ENCODE measurements at regions not wholly inside any gene's neighbourhood (a gene's known extent, or its start where the extent isn't known, plus 50 kb on each side); places are given as distances from the start of the nearest gene placed in this dataset.
"Not testable (repeated sequence)": the region's sequence is repeated elsewhere in the genome, so short reads cannot be mapped to it uniquely, and the experiment has no call there.

GRCh38 chr15:53193149-53193548 is 403.0 kb upstream of the ONECUT1 start:
- Histone ChIP-seq H3K4me1 (ENCODE audit: control insufficient read depth in 2 of 2, insufficient read depth in 1 of 2, low read depth in 1 of 2, low read length in 2 of 2) (peaks cover 0 to 9% of the 10 kb centered on the region in 2 donors), H4K91ac (ENCODE audit: low read depth, low read length, poor library complexity) (no peak overlapping the region), H2BK12ac (ENCODE audit: low read length) (no peak overlapping the region), H3K36me3 (replicated peaks in 1 of 2; ENCODE audit: control insufficient read depth in 2 of 2, insufficient read depth in 2 of 2, low read length in 2 of 2) (no peaks in the 10 kb centered on the region), H3K4me3 (ENCODE audit: low read length in 2 of 2) (no peak overlapping the region), H3K4me2 (ENCODE audit: insufficient read depth, low read length, poor library complexity, severe bottlenecking) (no peak overlapping the region), H4K8ac (ENCODE audit: low read depth, low read length) (no peak overlapping the region), H2BK120ac (ENCODE audit: low read depth, low read length) (no peak overlapping the region), H2BK15ac (ENCODE audit: low read length) (no peak overlapping the region), H3K27ac (replicated peaks; ENCODE audit: low read length) (no peak overlapping the region), H2AFZ (ENCODE audit: low read length) (no peak overlapping the region), H3K4ac (ENCODE audit: low read length) (no peak overlapping the region), H3K23ac (ENCODE audit: low read depth, low read length, poor library complexity) (no peak overlapping the region), H3K79me1 (ENCODE audit: low read depth, low read length) (no peaks in the 10 kb centered on the region), H3K14ac (ENCODE audit: low read length) (no peak overlapping the region), H3K18ac (ENCODE audit: low read length) (no peak overlapping the region), H3K9ac (ENCODE audit: low read depth, low read length, poor library complexity) (no peak overlapping the region), H3K27me3 (ENCODE audit: control insufficient read depth in 3 of 3, insufficient read depth in 3 of 3, low read depth in 1 of 3, low read length in 3 of 3) (peaks cover 0 to 15% (median 0%) of the 10 kb centered on the region in 3 experiments), H2AK5ac (ENCODE audit: low read depth, low read length) (no peak overlapping the region), H2BK5ac (ENCODE audit: low read length) (no peak overlapping the region), H3K9me3 (replicated peaks in 1 of 2; ENCODE audit: control insufficient read depth in 2 of 2, insufficient read depth in 1 of 2, low read depth in 1 of 2, low read length in 2 of 2) (no peaks in the 10 kb centered on the region)
- WGBS, 2 donors (ENCODE audit: extremely low coverage in 2 of 2, insufficient read length in 2 of 2, insufficient replicate concordance in 1 of 2): no CpG with 5 or more reads among the region's 2 CpGs
- DNase-seq (ENCODE audit: low spot score): peak; percentile 48

GRCh38 chr15:53189860-53190259 is 399.7 kb upstream of the ONECUT1 start:
- Histone ChIP-seq H3K23ac (ENCODE audit: low read depth, low read length, poor library complexity) (no peak overlapping the region), H2AK5ac (ENCODE audit: low read depth, low read length) (no peak overlapping the region), H4K91ac (ENCODE audit: low read depth, low read length, poor library complexity) (no peak overlapping the region), H4K8ac (ENCODE audit: low read depth, low read length) (no peak overlapping the region), H3K4me2 (ENCODE audit: insufficient read depth, low read length, poor library complexity, severe bottlenecking) (no peak overlapping the region), H3K9me3 (replicated peaks in 1 of 2; ENCODE audit: control insufficient read depth in 2 of 2, insufficient read depth in 1 of 2, low read depth in 1 of 2, low read length in 2 of 2) (no peaks in the 10 kb centered on the region), H2BK5ac (ENCODE audit: low read length) (no peak overlapping the region), H3K27me3 (ENCODE audit: control insufficient read depth in 3 of 3, insufficient read depth in 3 of 3, low read depth in 1 of 3, low read length in 3 of 3) (no peaks in the 10 kb centered on the region), H3K14ac (ENCODE audit: low read length) (no peak overlapping the region), H2BK15ac (ENCODE audit: low read length) (no peak overlapping the region), H3K9ac (ENCODE audit: low read depth, low read length, poor library complexity) (no peak overlapping the region), H3K27ac (replicated peaks; ENCODE audit: low read length) (no peak overlapping the region), H3K4ac (ENCODE audit: low read length) (no peak overlapping the region), H3K79me1 (ENCODE audit: low read depth, low read length) (no peaks in the 10 kb centered on the region), H2BK12ac (ENCODE audit: low read length) (no peak overlapping the region), H2BK120ac (ENCODE audit: low read depth, low read length) (no peak overlapping the region), H3K4me3 (ENCODE audit: low read length in 2 of 2) (no peak overlapping the region), H3K36me3 (replicated peaks in 1 of 2; ENCODE audit: control insufficient read depth in 2 of 2, insufficient read depth in 2 of 2, low read length in 2 of 2) (no peaks in the 10 kb centered on the region), H3K18ac (ENCODE audit: low read length) (no peak overlapping the region), H3K4me1 (ENCODE audit: control insufficient read depth in 2 of 2, insufficient read depth in 1 of 2, low read depth in 1 of 2, low read length in 2 of 2) (no peaks in the 10 kb centered on the region), H2AFZ (ENCODE audit: low read length) (no peak overlapping the region)
- DNase-seq (ENCODE audit: low spot score): no peak
- no CpG with 5 or more reads among the region's 4 CpGs for WGBS, 2 donors (ENCODE audit: extremely low coverage in 2 of 2, insufficient read length in 2 of 2, insufficient replicate concordance in 1 of 2)

GRCh38 chr15:53183449-53183848 is 393.3 kb upstream of the ONECUT1 start:
- WGBS, 2 donors (ENCODE audit: extremely low coverage in 2 of 2, insufficient read length in 2 of 2, insufficient replicate concordance in 1 of 2): no CpG with 5 or more reads among the region's 9 CpGs
- DNase-seq (ENCODE audit: low spot score): not testable (repeated sequence)

GRCh38 chr15:53171571-53171970 is 381.4 kb upstream of the ONECUT1 start:
- Histone ChIP-seq H3K18ac (ENCODE audit: low read length) (no peak overlapping the region), H3K14ac (ENCODE audit: low read length) (no peak overlapping the region), H3K4me2 (ENCODE audit: insufficient read depth, low read length, poor library complexity, severe bottlenecking) (no peak overlapping the region), H4K8ac (ENCODE audit: low read depth, low read length) (no peak overlapping the region), H2AK5ac (ENCODE audit: low read depth, low read length) (no peak overlapping the region), H4K91ac (ENCODE audit: low read depth, low read length, poor library complexity) (no peak overlapping the region), H3K27me3 (ENCODE audit: control insufficient read depth in 3 of 3, insufficient read depth in 3 of 3, low read depth in 1 of 3, low read length in 3 of 3) (no peaks in the 10 kb centered on the region), H3K9me3 (replicated peaks in 1 of 2; ENCODE audit: control insufficient read depth in 2 of 2, insufficient read depth in 1 of 2, low read depth in 1 of 2, low read length in 2 of 2) (no peaks in the 10 kb centered on the region), H2BK5ac (ENCODE audit: low read length) (no peak overlapping the region), H3K9ac (ENCODE audit: low read depth, low read length, poor library complexity) (no peak overlapping the region), H3K79me1 (ENCODE audit: low read depth, low read length) (no peaks in the 10 kb centered on the region), H3K27ac (replicated peaks; ENCODE audit: low read length) (no peak overlapping the region), H2BK120ac (ENCODE audit: low read depth, low read length) (no peak overlapping the region), H3K4me1 (ENCODE audit: control insufficient read depth in 2 of 2, insufficient read depth in 1 of 2, low read depth in 1 of 2, low read length in 2 of 2) (no peaks in the 10 kb centered on the region), H2AFZ (ENCODE audit: low read length) (no peak overlapping the region), H3K36me3 (replicated peaks in 1 of 2; ENCODE audit: control insufficient read depth in 2 of 2, insufficient read depth in 2 of 2, low read length in 2 of 2) (no peaks in the 10 kb centered on the region), H3K4me3 (ENCODE audit: low read length in 2 of 2) (no peak overlapping the region), H2BK12ac (ENCODE audit: low read length) (no peak overlapping the region), H3K4ac (ENCODE audit: low read length) (no peak overlapping the region), H2BK15ac (ENCODE audit: low read length) (no peak overlapping the region), H3K23ac (ENCODE audit: low read depth, low read length, poor library complexity) (no peak overlapping the region)
- WGBS, 2 donors (ENCODE audit: extremely low coverage in 2 of 2, insufficient read length in 2 of 2, insufficient replicate concordance in 1 of 2): no CpG with 5 or more reads among the region's 1 CpG
- DNase-seq (ENCODE audit: low spot score): no peak

More at GRCh38 chr15:53183449-53183848, 393.3 kb upstream of the ONECUT1 start:
- not testable (repeated sequence) for H3K27me3 ChIP-seq (ENCODE audit: control insufficient read depth in 3 of 3, insufficient read depth in 3 of 3, low read depth in 1 of 3, low read length in 3 of 3); H3K23ac ChIP-seq (ENCODE audit: low read depth, low read length, poor library complexity); H3K4me3 ChIP-seq (ENCODE audit: low read length in 2 of 2); H2AFZ ChIP-seq (ENCODE audit: low read length); H2BK5ac ChIP-seq (ENCODE audit: low read length); H3K9ac ChIP-seq (ENCODE audit: low read depth, low read length, poor library complexity); H2BK12ac ChIP-seq (ENCODE audit: low read length); H2BK15ac ChIP-seq (ENCODE audit: low read length); H2BK120ac ChIP-seq (ENCODE audit: low read depth, low read length); H2AK5ac ChIP-seq (ENCODE audit: low read depth, low read length); H3K14ac ChIP-seq (ENCODE audit: low read length); H3K4me1 ChIP-seq (ENCODE audit: control insufficient read depth in 2 of 2, insufficient read depth in 1 of 2, low read depth in 1 of 2, low read length in 2 of 2); H3K9me3 ChIP-seq (replicated peaks in 1 of 2; ENCODE audit: control insufficient read depth in 2 of 2, insufficient read depth in 1 of 2, low read depth in 1 of 2, low read length in 2 of 2); H4K8ac ChIP-seq (ENCODE audit: low read depth, low read length); H3K4ac ChIP-seq (ENCODE audit: low read length); H3K79me1 ChIP-seq (ENCODE audit: low read depth, low read length); H3K18ac ChIP-seq (ENCODE audit: low read length); H3K36me3 ChIP-seq (replicated peaks in 1 of 2; ENCODE audit: control insufficient read depth in 2 of 2, insufficient read depth in 2 of 2, low read length in 2 of 2); H3K4me2 ChIP-seq (ENCODE audit: insufficient read depth, low read length, poor library complexity, severe bottlenecking); H3K27ac ChIP-seq (replicated peaks; ENCODE audit: low read length); H4K91ac ChIP-seq (ENCODE audit: low read depth, low read length, poor library complexity)
